ENCODE measurements at regions not wholly inside any gene's neighbourhood (a gene's known extent, or its start where the extent isn't known, plus 50 kb on each side); places are given as distances from the start of the nearest gene placed in this dataset.

- Histone ChIP-seq H3K4me1 (peaks cover 3% of the 10 kb centered on the region), H3K27ac (no peak overlapping the region), H3K4me3 (no peak overlapping the region), H3K9me3 (no peaks in the 10 kb centered on the region), H3K27me3 (ENCODE audit: insufficient read depth in 3 of 3, low read length in 2 of 3) (no peaks in the 10 kb centered on the region), H3K36me3 (ENCODE audit: insufficient read depth in 1 of 2, low read depth in 1 of 2) (no peaks in the 10 kb centered on the region)
- ATAC-seq (no peak), DNase-seq (no peak)
- 93 to 96% (median 93%) methylated on average over 2 of the region's 2 CpGs for WGBS, 3 donors
- TF ChIP-seq CTCF (IDR thresholded peaks at IDR 0.05) = no peak
- intact Hi-C loops (cut with DNase I) = no loop called here
These were observed 72.2 kb downstream of the RIN2 start for GRCh38 chr20:19830211-19830785.

GRCh38 chr20:19832875-19833274, 74.8 kb downstream of the RIN2 start:
- no peak for TF ChIP-seq CTCF (IDR thresholded peaks at IDR 0.05)
- Histone ChIP-seq H3K4me3 (no peak overlapping the region), H3K27ac (no peak overlapping the region), H3K36me3 (ENCODE audit: insufficient read depth in 1 of 2, low read depth in 1 of 2) (no peaks in the 10 kb centered on the region), H3K27me3 (ENCODE audit: insufficient read depth in 3 of 3, low read length in 2 of 3) (no peaks in the 10 kb centered on the region), H3K4me1 (peaks cover 1% of the 10 kb centered on the region), H3K9me3 (no peaks in the 10 kb centered on the region)
- WGBS, 3 donors = 71 to 84% (median 78%) methylated on average over 5 of the region's 5 CpGs
- intact Hi-C loops (cut with DNase I) = no loop called here
- no peak for ATAC-seq
- DNase-seq = no peak

GRCh38 chr20:19833395-19833794, 75.3 kb downstream of the RIN2 start:
- no peaks in the 10 kb centered on the region for H3K27me3 ChIP-seq (ENCODE audit: insufficient read depth in 3 of 3, low read length in 2 of 3)
- no peak overlapping the region for H3K27ac ChIP-seq
- 75 to 81% (median 76%) methylated on average over 6 of the region's 6 CpGs for WGBS, 3 donors
- ATAC-seq (no peak), DNase-seq (no peak)
- no peak overlapping the region for H3K4me3 ChIP-seq
- no peaks in the 10 kb centered on the region for H3K9me3 ChIP-seq
- H3K36me3 ChIP-seq (ENCODE audit: insufficient read depth in 1 of 2, low read depth in 1 of 2) = no peaks in the 10 kb centered on the region
- TF ChIP-seq CTCF (IDR thresholded peaks at IDR 0.05) = no peak
- intact Hi-C loops (cut with DNase I) = no loop called here
- peaks cover 5% of the 10 kb centered on the region for H3K4me1 ChIP-seq

GRCh38 chr20:19834287-19834686, 76.2 kb downstream of the RIN2 start:
- Histone ChIP-seq H3K36me3 (ENCODE audit: insufficient read depth in 1 of 2, low read depth in 1 of 2) (no peaks in the 10 kb centered on the region), H3K27me3 (ENCODE audit: insufficient read depth in 3 of 3, low read length in 2 of 3) (no peaks in the 10 kb centered on the region), H3K27ac (no peak overlapping the region), H3K9me3 (no peaks in the 10 kb centered on the region), H3K4me1 (peaks cover 10% of the 10 kb centered on the region), H3K4me3 (no peak overlapping the region)
- no peak for DNase-seq
- TF ChIP-seq CTCF (IDR thresholded peaks at IDR 0.05) = no peak
- intact Hi-C loops (cut with DNase I) = no loop called here
- no peak for ATAC-seq
- 70 to 82% (median 71%) methylated on average over 4 of the region's 4 CpGs for WGBS, 3 donors

- Histone ChIP-seq H3K27me3 (ENCODE audit: insufficient read depth in 3 of 3, low read length in 2 of 3) (no peaks in the 10 kb centered on the region), H3K9me3 (no peaks in the 10 kb centered on the region), H3K4me3 (no peak overlapping the region), H3K27ac (no peak overlapping the region), H3K4me1 (peaks cover 10% of the 10 kb centered on the region), H3K36me3 (ENCODE audit: insufficient read depth in 1 of 2, low read depth in 1 of 2) (no peaks in the 10 kb centered on the region)
- DNase-seq = no peak
- 94 to 100% (median 100%) methylated on average over 1 of the region's 1 CpG for WGBS, 3 donors
- TF ChIP-seq CTCF (IDR thresholded peaks at IDR 0.05) = no peak
- no peak for ATAC-seq
- intact Hi-C loops (cut with DNase I) = no loop called here
These were observed 76.7 kb downstream of the RIN2 start for GRCh38 chr20:19834783-19835182.

Measured in psoas muscle (tissue), 7 donors.